ENCODE measurements at regions not wholly inside any gene's neighbourhood (a gene's known extent, or its start where the extent isn't known, plus 50 kb on each side); places are given as distances from the start of the nearest gene placed in this dataset.

DNA sequence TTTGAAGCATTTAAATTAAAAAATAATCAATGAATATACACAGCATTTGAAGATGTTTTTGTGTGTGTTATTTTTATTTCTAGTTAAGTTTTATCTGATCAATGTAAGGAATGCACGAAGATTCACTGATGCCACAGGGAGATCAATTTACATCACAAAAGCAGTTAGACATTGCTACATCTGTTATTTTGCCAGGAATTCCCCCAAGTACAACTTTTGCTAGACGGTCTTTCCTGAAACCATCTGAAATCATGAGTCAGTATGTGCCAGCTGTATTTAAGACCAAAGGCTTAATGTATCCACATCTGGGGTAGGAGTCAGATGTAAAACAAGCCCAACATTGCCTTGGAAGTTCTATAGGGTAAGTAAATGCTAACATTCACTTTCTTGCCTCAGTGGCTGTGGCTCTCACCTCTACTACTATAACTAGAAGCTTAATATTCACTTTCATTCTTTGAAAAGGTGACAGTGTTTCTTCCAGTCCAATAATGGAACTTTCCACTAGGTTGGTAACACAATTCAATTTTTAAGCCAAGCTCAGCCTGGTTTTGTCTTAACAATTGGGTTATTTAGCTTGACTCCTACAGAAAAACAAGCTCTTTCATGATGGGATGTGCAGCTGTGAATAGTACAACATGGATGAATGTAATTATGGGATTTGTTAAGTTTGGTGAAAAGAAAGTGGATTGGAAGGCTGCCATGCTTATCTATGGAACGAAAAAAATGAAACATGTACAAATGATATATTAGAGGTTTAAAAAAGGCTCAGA lies 385.4 kb upstream of the TMEM132C start:
- WGBS, 2 donors: 84 to 89% methylated on average over 3 of the region's 3 CpGs
- Histone ChIP-seq H3K4me3 (no peak overlapping the region), H3K36me3 (ENCODE audit: control insufficient read depth in 4 of 4, insufficient read depth in 4 of 4, low read length in 4 of 4) (no peaks in the 10 kb centered on the region), H3K4me1 (ENCODE audit: control insufficient read depth in 5 of 5, insufficient read depth in 5 of 5, low read length in 5 of 5) (no peaks in the 10 kb centered on the region), H3K27ac (ENCODE audit: low read depth in 1 of 2, low read length in 1 of 2) (no peak overlapping the region), H3K9me3 (ENCODE audit: control insufficient read depth in 4 of 4, insufficient read depth in 3 of 4, low read length in 3 of 4) (no peaks in the 10 kb centered on the region), H3K9ac (ENCODE audit: insufficient read depth in 1 of 2, low read length in 2 of 2) (no peak overlapping the region), H3K27me3 (ENCODE audit: control insufficient read depth in 3 of 3, insufficient read depth in 3 of 3, low read length in 2 of 3) (no peaks in the 10 kb centered on the region)
- TF ChIP-seq, protein P1, sequence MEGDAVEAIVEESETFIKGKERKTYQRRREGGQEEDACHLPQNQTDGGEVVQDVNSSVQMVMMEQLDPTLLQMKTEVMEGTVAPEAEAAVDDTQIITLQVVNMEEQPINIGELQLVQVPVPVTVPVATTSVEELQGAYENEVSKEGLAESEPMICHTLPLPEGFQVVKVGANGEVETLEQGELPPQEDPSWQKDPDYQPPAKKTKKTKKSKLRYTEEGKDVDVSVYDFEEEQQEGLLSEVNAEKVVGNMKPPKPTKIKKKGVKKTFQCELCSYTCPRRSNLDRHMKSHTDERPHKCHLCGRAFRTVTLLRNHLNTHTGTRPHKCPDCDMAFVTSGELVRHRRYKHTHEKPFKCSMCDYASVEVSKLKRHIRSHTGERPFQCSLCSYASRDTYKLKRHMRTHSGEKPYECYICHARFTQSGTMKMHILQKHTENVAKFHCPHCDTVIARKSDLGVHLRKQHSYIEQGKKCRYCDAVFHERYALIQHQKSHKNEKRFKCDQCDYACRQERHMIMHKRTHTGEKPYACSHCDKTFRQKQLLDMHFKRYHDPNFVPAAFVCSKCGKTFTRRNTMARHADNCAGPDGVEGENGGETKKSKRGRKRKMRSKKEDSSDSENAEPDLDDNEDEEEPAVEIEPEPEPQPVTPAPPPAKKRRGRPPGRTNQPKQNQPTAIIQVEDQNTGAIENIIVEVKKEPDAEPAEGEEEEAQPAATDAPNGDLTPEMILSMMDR (IDR thresholded peaks at IDR 0.05; ENCODE audit: control extremely low read depth, extremely low read depth): no peak
- DNase-seq (no peak), ATAC-seq (ENCODE audit: insufficient read depth, low FRiP score) (no peak)

DNA sequence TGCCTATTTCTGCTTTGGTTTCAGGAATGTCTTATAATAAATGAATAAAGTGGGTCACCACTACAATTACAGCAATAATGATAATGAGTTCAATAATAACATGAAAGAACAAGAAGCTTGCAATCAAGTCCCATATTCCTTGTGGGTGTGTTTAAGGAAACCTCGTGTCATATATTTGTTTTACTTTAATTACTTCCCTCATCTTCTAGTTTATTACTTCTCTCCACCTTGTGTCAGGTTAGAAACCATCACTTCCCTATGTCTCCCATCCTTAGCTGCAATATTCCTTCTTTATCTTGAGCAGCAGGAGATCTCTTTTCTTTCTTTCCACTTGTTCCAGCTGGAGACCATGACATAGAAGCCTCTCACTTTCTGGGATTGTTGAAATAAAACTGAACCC lies 384.0 kb upstream of the TMEM132C start:
- Histone ChIP-seq H3K4me1 (ENCODE audit: control insufficient read depth in 5 of 5, insufficient read depth in 5 of 5, low read length in 5 of 5) (no peaks in the 10 kb centered on the region), H3K27ac (ENCODE audit: low read depth in 1 of 2, low read length in 1 of 2) (no peak overlapping the region), H3K9ac (ENCODE audit: insufficient read depth in 1 of 2, low read length in 2 of 2) (no peak overlapping the region), H3K9me3 (ENCODE audit: control insufficient read depth in 4 of 4, insufficient read depth in 3 of 4, low read length in 3 of 4) (no peaks in the 10 kb centered on the region), H3K4me3 (no peak overlapping the region), H3K36me3 (ENCODE audit: control insufficient read depth in 4 of 4, insufficient read depth in 4 of 4, low read length in 4 of 4) (no peaks in the 10 kb centered on the region), H3K27me3 (ENCODE audit: control insufficient read depth in 3 of 3, insufficient read depth in 3 of 3, low read length in 2 of 3) (no peaks in the 10 kb centered on the region)
- TF ChIP-seq, protein P1 (IDR thresholded peaks at IDR 0.05; ENCODE audit: control extremely low read depth, extremely low read depth): no peak
- ATAC-seq (ENCODE audit: insufficient read depth, low FRiP score) (no peak), DNase-seq (no peak)
- 71 to 75% methylated on average over 1 of the region's 1 CpG for WGBS, 2 donors

DNA sequence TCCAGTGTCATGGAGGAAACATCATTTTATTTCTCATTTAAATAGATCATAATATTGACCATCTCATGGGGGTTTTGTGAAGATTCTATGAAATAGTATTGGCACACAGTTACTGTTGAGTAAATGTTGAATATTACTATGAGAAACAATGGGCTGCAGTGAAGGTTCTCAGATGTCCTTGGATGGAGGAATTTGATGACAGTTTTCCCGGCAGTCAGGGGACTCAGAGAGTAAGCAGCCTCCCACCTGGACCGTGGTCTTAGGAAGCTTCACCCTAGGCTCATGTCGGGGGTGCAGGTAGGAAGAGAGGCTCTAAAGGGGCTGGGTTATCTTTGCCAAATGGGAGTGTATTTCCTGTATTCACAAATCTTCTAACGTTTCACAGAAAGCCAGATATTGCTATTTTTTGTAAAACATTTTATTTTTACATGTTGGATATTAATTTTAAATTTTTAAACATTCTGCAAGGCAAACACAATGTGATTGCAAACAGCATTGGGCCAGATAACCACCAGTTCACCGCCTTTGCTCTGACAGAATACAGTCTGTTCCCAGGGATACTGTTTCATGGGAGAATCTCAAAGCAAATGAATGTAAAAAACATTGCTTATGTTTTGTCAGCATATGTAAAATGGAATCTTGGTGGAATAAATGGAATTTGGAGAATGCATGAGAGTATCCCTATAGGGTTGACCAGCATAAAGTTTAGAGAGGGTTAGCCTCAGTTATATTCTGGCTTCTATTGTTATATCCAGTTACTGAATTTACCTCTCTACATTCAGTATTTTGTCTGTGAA lies 380.8 kb upstream of the TMEM132C start:
- no peak for DNase-seq
- Histone ChIP-seq H3K4me3 (no peak overlapping the region), H3K36me3 (ENCODE audit: control insufficient read depth in 4 of 4, insufficient read depth in 4 of 4, low read length in 4 of 4) (no peaks in the 10 kb centered on the region), H3K27ac (ENCODE audit: low read depth in 1 of 2, low read length in 1 of 2) (no peak overlapping the region), H3K9ac (ENCODE audit: insufficient read depth in 1 of 2, low read length in 2 of 2) (no peak overlapping the region), H3K27me3 (ENCODE audit: control insufficient read depth in 3 of 3, insufficient read depth in 3 of 3, low read length in 2 of 3) (no peaks in the 10 kb centered on the region), H3K4me1 (ENCODE audit: control insufficient read depth in 5 of 5, insufficient read depth in 5 of 5, low read length in 5 of 5) (no peaks in the 10 kb centered on the region), H3K9me3 (ENCODE audit: control insufficient read depth in 4 of 4, insufficient read depth in 3 of 4, low read length in 3 of 4) (no peaks in the 10 kb centered on the region)
- no peak for ATAC-seq (ENCODE audit: insufficient read depth, low FRiP score)
- TF ChIP-seq, protein P1 (IDR thresholded peaks at IDR 0.05; ENCODE audit: control extremely low read depth, extremely low read depth): no peak
- WGBS, 2 donors: 65 to 75% methylated on average over 5 of the region's 5 CpGs
